Kidney (tissue), 13 donors: ENCODE measurements at regions not wholly inside any gene's neighbourhood (a gene's known extent, or its start where the extent isn't known, plus 50 kb on each side); places are given as distances from the start of the nearest gene placed in this dataset.

Experiments used
- DNase-seq, 5 donors: peaks; one replicate each; pipeline ENCODE4 v3.0.0-alpha.2; 2013 to 2020
- FAIRE-seq: peaks from 2 replicates; lab custom pipeline; 2012; peaks lifted over from hg19 to GRCh38; lab: Jason Lieb, UNC
- H3K27ac ChIP-seq, 2 donors: one replicate each; pipeline ENCODE4 v1.7.0; 2013; ENCODE audit warnings: low read depth in 2 of 2, low read length in 2 of 2, inconsistent platforms in 1 of 2
- H3K27me3 ChIP-seq: one replicate; pipeline ENCODE4 v1.7.1; 2013; ENCODE audit warnings: low read length, inconsistent platforms; ENCODE audit not compliant: control insufficient read depth, insufficient read depth
- H3K36me3 ChIP-seq, 3 donors: one replicate each; pipeline versions ENCODE4 v1.7.0 to v1.7.1; 2013; ENCODE audit warnings: low read length in 3 of 3, control low read depth in 1 of 3, inconsistent platforms in 1 of 3; ENCODE audit not compliant: insufficient read depth in 3 of 3, control insufficient read depth in 2 of 3
- H3K4me1 ChIP-seq, 3 donors: one replicate each; pipeline versions ENCODE4 v1.7.0 to v1.7.1; 2013; ENCODE audit warnings: low read length in 3 of 3, inconsistent platforms in 1 of 3, low read depth in 1 of 3; ENCODE audit not compliant: control insufficient read depth in 2 of 3, insufficient read depth in 2 of 3
- H3K4me3 ChIP-seq, 3 donors: one replicate each; pipeline versions ENCODE4 v1.7.0 to v1.8.1; 2013; ENCODE audit warnings: low read length in 3 of 3, control low read depth in 1 of 3, inconsistent platforms in 1 of 3
- H3K9ac ChIP-seq, 3 donors: one replicate each; pipeline versions ENCODE4 v1.7.0 to v1.7.1; 2013; ENCODE audit warnings: low read length in 3 of 3, control low read depth in 1 of 3, inconsistent platforms in 1 of 3
- H3K9me3 ChIP-seq, 3 donors: one replicate each; pipeline versions ENCODE4 v1.7.0 to v1.7.1; 2013; ENCODE audit warnings: low read length in 3 of 3, control low read depth in 1 of 3, inconsistent platforms in 1 of 3; ENCODE audit not compliant: control insufficient read depth in 2 of 3, insufficient read depth in 1 of 3
- intact Hi-C: fragments of 100-400 bp; cut with DNase I; formaldehyde crosslinking; loops from one replicate; pipeline ENCODE4 v1.11.1; 2022
- TF ChIP-seq, protein P1 (sequence below): IDR thresholded peaks from 3 replicates; pipeline ENCODE4 v1.5.1; 2012; ENCODE audit warnings: mild to moderate bottlenecking, moderate library complexity, borderline replicate concordance; ENCODE audit not compliant: insufficient read depth; ENCODE audit errors: extremely low read depth
- donor health status: control.
- donor health status: control.
- donor health status: control.
- donor health status: control.
- donor health status: control.
- donor health status: DM: yes; HTN: yes; CAD: no.
- donor health status: Normal renal cell carcinoma (clear cell type).

DNA sequence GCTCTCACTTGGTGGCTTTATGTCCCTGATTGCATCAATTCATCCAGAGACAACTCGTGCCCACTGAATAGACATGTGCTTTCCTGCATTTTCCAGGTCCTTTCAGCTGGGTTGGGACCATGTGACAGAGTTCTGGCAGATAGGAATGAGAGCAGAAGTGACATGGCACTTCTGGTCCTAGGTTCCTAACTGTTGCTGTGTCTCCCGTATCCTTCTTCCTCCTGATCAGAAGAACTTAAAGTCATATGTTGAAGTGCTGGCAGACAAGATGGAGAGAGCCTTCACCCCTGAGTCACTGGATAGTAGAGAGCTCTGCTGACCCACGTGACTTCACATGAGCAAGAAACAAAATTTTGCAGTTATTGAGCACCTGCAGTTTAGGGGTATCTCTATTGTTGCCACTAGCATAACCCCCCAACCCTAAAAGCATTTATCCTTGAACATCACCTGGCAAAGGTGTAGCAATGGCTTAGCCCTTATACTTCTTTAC is 80.0 kb downstream of the NREP start:
- H3K9me3 ChIP-seq = no peaks in the 10 kb centered on the region
- H3K9ac ChIP-seq = no peak overlapping the region
- FAIRE-seq (no peak), DNase-seq (no peak)
- intact Hi-C loops = no loop called here
- no peak overlapping the region for H3K27ac ChIP-seq
- TF ChIP-seq, protein P1, sequence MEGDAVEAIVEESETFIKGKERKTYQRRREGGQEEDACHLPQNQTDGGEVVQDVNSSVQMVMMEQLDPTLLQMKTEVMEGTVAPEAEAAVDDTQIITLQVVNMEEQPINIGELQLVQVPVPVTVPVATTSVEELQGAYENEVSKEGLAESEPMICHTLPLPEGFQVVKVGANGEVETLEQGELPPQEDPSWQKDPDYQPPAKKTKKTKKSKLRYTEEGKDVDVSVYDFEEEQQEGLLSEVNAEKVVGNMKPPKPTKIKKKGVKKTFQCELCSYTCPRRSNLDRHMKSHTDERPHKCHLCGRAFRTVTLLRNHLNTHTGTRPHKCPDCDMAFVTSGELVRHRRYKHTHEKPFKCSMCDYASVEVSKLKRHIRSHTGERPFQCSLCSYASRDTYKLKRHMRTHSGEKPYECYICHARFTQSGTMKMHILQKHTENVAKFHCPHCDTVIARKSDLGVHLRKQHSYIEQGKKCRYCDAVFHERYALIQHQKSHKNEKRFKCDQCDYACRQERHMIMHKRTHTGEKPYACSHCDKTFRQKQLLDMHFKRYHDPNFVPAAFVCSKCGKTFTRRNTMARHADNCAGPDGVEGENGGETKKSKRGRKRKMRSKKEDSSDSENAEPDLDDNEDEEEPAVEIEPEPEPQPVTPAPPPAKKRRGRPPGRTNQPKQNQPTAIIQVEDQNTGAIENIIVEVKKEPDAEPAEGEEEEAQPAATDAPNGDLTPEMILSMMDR = no peak
- H3K4me1 ChIP-seq = peaks cover 0 to 18% (median 9%) of the 10 kb centered on the region in 3 donors
- no peaks in the 10 kb centered on the region for H3K36me3 ChIP-seq
- H3K27me3 ChIP-seq = no peaks in the 10 kb centered on the region
- H3K4me3 ChIP-seq = no peak overlapping the region

DNA sequence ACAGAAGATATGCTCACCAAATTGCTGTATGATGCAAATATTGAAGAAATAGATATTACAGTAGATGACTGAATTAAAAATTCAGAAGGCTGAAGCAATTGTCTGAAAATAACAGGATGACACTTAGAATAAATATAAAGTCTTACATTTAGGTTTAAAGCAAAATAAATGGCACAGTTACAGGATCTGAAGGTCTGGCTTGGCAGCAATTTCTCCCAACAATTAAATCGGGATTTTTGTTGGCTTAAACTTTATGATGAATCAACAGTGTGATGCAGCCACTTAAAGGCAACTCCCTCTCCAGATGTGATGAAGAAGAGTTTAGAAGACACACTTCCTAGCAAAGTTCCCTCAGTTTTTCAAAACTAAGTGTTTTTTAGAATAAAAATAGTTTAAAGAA is 80.5 kb downstream of the NREP start:
- no peak overlapping the region for H3K9ac ChIP-seq
- intact Hi-C loops = no loop called here
- H3K27me3 ChIP-seq = no peaks in the 10 kb centered on the region
- DNase-seq (no peak), FAIRE-seq (no peak)
- H3K36me3 ChIP-seq = no peaks in the 10 kb centered on the region
- TF ChIP-seq, protein P1 = no peak
- no peak overlapping the region for H3K4me3 ChIP-seq
- peaks cover 0 to 14% (median 5%) of the 10 kb centered on the region in 3 donors for H3K4me1 ChIP-seq
- H3K9me3 ChIP-seq = no peaks in the 10 kb centered on the region
- H3K27ac ChIP-seq = no peak overlapping the region

DNA sequence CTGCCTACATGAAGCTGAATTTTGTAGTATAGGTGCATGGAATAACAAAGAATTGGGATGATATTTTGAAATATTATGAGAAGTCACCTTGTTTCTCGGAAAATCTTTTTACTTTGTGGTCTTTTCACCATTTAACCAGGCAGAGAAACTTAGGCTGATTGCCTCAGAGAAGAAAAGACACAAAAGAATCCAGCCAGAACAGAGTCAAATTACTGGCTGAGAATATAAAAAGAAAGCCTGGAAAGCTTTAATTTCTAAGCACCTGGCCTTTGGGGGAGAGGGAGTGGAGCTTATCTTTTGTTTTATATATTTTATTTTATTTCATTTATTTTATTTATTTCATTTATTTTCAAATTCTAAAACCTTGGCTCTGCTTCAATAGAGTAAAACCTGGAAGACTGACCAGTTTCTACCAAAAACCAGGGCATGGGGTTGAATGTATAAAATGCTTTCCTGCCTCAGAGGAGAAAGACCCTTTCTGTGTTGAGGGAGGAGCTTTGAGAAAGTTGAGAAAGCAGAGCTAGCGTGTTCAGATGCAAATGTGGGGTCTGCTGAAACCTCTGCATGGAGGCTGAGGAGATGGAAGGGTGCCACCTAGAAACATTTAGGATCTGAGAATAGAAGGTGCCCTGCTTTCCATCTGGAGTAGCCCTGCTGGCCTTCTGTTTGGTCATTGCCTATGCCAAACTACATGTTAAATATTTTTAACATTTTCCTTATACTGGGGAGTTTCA is 81.6 kb downstream of the NREP start:
- intact Hi-C loops = no loop called here
- Histone ChIP-seq H3K9me3 (no peaks in the 10 kb centered on the region), H3K27me3 (no peaks in the 10 kb centered on the region), H3K4me3 (no peak overlapping the region), H3K4me1 (peaks cover 0 to 4% (median 0%) of the 10 kb centered on the region in 3 donors), H3K36me3 (no peaks in the 10 kb centered on the region), H3K27ac (no peak overlapping the region), H3K9ac (no peak overlapping the region)
- FAIRE-seq (no peak), DNase-seq (peak in 1 of 5 donors; percentile 28)
- TF ChIP-seq, protein P1 = no peak
